ENCODE measurements at regions not wholly inside any gene's neighbourhood (a gene's known extent, or its start where the extent isn't known, plus 50 kb on each side); places are given as distances from the start of the nearest gene placed in this dataset.
"Not testable (repeated sequence)": the region's sequence is repeated elsewhere in the genome, so short reads cannot be mapped to it uniquely, and the experiment has no call there.

- CTCF ChIA-PET; H3K4me3 ChIP-seq (ENCODE audit: low read depth, low read length); H3K36me3 ChIP-seq (ENCODE audit: control insufficient read depth in 2 of 2, insufficient read depth in 1 of 2, low read length in 2 of 2); H3K27ac ChIP-seq (ENCODE audit: extremely low read depth, low read depth, low read length); POLR2A ChIA-PET; H3K4me1 ChIP-seq (ENCODE audit: control insufficient read depth, insufficient read depth, low read length); H3K9me3 ChIP-seq (ENCODE audit: control insufficient read depth, insufficient read depth, low read depth, low read length): not testable (repeated sequence)
- TF ChIP-seq SETDB1 (IDR thresholded peaks at IDR 0.05; ENCODE audit: insufficient read length, low read length): peak; percentile 47
Observed at GRCh38 chr9:78172610-78173009, 63.3 kb upstream of the CEP78 start.

DNA sequence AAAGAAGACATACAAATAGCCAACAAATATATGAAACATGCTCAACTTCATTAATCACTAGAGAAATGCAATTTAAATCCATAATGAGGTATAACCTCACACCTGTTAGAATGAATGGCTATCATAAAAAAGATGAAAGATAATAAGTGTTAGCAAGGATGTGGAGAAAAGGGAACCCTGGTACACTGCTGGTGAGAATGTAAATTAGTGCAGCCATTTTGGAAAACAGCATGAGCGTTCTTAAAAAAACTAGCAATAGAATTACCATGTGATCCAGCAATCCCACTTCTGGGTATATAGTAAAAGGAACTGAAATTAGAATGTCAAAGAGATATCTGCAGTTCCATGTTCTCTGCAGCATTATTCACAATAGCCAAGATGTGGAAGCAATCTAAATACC lies 64.2 kb upstream of the CEP78 start:
- POLR2A ChIA-PET: no interaction called here
- H3K36me3 ChIP-seq (ENCODE audit: control insufficient read depth in 2 of 2, insufficient read depth in 1 of 2, low read length in 2 of 2): no peaks in the 10 kb centered on the region
- H3K4me1 ChIP-seq (ENCODE audit: control insufficient read depth, insufficient read depth, low read length): peaks cover 3% of the 10 kb centered on the region; the same call in 1 of the 2 replicates
- no peak overlapping the region for H3K27ac ChIP-seq (ENCODE audit: extremely low read depth, low read depth, low read length)
- TF ChIP-seq ZNF501 (tag by site-specific recombination; IDR thresholded peaks at IDR 0.05) (no peak), ZSCAN5A (tag by site-specific recombination; IDR thresholded peaks at IDR 0.05) (no peak), GLI4 (tag by site-specific recombination; IDR thresholded peaks at IDR 0.05) (no peak), ZNF423 (tag by site-specific recombination; IDR thresholded peaks at IDR 0.05) (no peak), ZNF768 (tag by site-specific recombination; IDR thresholded peaks at IDR 0.05) (no peak), ZNF132 (tag by site-specific recombination; IDR thresholded peaks at IDR 0.05; ENCODE audit: borderline replicate concordance) (no peak), ZNF610 (tag by site-specific recombination; IDR thresholded peaks at IDR 0.05; ENCODE audit: borderline replicate concordance) (no peak), ZNF521 (tag by site-specific recombination; IDR thresholded peaks at IDR 0.05) (no peak), FEZF1 (tag by site-specific recombination; IDR thresholded peaks at IDR 0.05) (no peak), ZNF704 (tag by site-specific recombination; IDR thresholded peaks at IDR 0.05) (no peak)
- TF ChIP-seq, protein P1, sequence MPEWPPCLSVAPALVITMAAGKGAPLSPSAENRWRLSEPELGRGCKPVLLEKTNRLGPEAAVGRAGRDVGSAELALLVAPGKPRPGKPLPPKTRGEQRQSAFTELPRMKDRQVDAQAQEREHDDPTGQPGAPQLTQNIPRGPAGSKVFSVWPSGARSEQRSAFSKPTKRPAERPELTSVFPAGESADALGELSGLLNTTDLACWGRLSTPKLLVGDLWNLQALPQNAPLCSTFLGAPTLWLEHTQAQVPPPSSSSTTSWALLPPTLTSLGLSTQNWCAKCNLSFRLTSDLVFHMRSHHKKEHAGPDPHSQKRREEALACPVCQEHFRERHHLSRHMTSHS (tag by site-specific recombination; IDR thresholded peaks at IDR 0.05): no peak
- TF ChIP-seq, protein P2, sequence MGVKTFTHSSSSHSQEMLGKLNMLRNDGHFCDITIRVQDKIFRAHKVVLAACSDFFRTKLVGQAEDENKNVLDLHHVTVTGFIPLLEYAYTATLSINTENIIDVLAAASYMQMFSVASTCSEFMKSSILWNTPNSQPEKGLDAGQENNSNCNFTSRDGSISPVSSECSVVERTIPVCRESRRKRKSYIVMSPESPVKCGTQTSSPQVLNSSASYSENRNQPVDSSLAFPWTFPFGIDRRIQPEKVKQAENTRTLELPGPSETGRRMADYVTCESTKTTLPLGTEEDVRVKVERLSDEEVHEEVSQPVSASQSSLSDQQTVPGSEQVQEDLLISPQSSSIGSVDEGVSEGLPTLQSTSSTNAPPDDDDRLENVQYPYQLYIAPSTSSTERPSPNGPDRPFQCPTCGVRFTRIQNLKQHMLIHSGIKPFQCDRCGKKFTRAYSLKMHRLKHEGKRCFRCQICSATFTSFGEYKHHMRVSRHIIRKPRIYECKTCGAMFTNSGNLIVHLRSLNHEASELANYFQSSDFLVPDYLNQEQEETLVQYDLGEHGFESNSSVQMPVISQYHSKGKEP (tag by site-specific recombination; IDR thresholded peaks at IDR 0.05): no peak
- no peaks in the 10 kb centered on the region for H3K9me3 ChIP-seq (ENCODE audit: control insufficient read depth, insufficient read depth, low read depth, low read length)
- H3K4me3 ChIP-seq (ENCODE audit: low read depth, low read length): no peak overlapping the region
- CTCF ChIA-PET: no interaction called here

DNA sequence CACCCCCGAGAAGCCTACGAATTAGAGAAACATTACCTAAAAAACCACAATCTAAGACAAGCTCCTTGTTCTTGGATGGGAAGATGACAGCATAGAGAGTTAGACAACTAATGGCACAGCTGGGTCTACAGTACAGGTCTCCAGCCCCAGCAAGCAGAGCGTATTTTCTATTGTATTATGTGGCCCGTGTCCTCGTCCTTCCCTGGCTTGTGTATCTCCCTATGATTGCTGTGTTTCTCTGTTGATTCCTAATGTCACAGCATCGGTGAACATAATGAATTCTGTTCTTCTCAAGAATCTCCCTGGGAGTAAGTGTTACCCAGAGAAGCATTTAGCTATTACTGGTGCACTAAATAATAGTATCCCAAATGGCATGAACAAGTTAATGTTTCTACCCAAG lies 66.8 kb upstream of the CEP78 start:
- Histone ChIP-seq H3K27ac (ENCODE audit: extremely low read depth, low read depth, low read length) (no peak overlapping the region), H3K4me3 (ENCODE audit: low read depth, low read length) (no peak overlapping the region), H3K4me1 (ENCODE audit: control insufficient read depth, insufficient read depth, low read length) (peaks cover 3% of the 10 kb centered on the region; the same call in 1 of the 2 replicates), H3K36me3 (ENCODE audit: control insufficient read depth in 2 of 2, insufficient read depth in 1 of 2, low read length in 2 of 2) (no peaks in the 10 kb centered on the region), H3K9me3 (ENCODE audit: control insufficient read depth, insufficient read depth, low read depth, low read length) (no peaks in the 10 kb centered on the region)
- CTCF ChIA-PET: no interaction called here
- POLR2A ChIA-PET: interaction anchor here (0.6 kb wide), 1 partner anchor 447 kb away, joined by 3 read pairs; no protein-coding TSS in a partner anchor
- no peak for TF ChIP-seq ZBTB21 (tag by site-specific recombination; IDR thresholded peaks at IDR 0.05)
- TF ChIP-seq ZNF48 (tag by site-specific recombination; IDR thresholded peaks at IDR 0.05): no peak
